IPS-15b (cell line): ENCODE measurements at regions not wholly inside any gene's neighbourhood (a gene's known extent, or its start where the extent isn't known, plus 50 kb on each side); places are given as distances from the start of the nearest gene placed in this dataset.
"Not testable (repeated sequence)": the region's sequence is repeated elsewhere in the genome, so short reads cannot be mapped to it uniquely, and the experiment has no call there.

ENCODE experiments used
- H3K27me3 ChIP-seq: one replicate; pipeline ENCODE4 v1.6.1; 2013; ENCODE audit warnings: low read length; ENCODE audit not compliant: control insufficient read depth, insufficient read depth
- H3K36me3 ChIP-seq: one replicate; pipeline ENCODE4 v1.6.1; 2013; ENCODE audit warnings: low read length; ENCODE audit not compliant: control insufficient read depth, insufficient read depth
- H3K4me1 ChIP-seq: one replicate; pipeline ENCODE4 v1.6.1; 2013; ENCODE audit warnings: mild to moderate bottlenecking, low read length; ENCODE audit not compliant: control insufficient read depth, insufficient read depth
- H3K4me3 ChIP-seq: one replicate; pipeline ENCODE4 v1.5.1; 2013; ENCODE audit warnings: low read depth, low read length
- H3K9ac ChIP-seq: one replicate; pipeline ENCODE4 v1.6.1; 2013; ENCODE audit warnings: low read depth, mild to moderate bottlenecking, low read length
- H3K9me3 ChIP-seq: one replicate; pipeline ENCODE4 v1.6.1; 2013; ENCODE audit warnings: mild to moderate bottlenecking, low read length; ENCODE audit not compliant: control insufficient read depth, insufficient read depth

DNA sequence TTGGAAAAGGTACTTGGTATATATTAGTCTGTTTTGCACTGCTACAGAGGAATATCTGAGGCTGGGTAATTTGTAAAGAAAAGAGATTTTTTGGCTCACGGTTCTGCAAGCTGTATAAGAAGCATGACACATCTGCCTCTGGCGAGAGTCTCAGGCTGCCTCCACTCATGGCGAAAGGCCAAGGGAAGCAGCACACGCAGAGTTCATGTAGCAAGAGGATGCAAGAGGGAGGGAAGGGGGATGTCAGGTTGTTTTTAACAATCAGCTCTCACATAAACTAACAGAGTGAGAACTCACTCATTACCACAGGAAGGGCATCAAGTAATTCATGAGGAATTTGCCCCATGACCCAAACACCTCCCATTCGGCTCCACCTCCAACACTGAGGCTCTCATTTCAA lies 484.8 kb upstream of the DPP6 start:
- Histone ChIP-seq H3K4me3 (no peak overlapping the region), H3K9me3 (peaks cover 21% of the 10 kb centered on the region), H3K4me1 (no peaks in the 10 kb centered on the region), H3K36me3 (no peaks in the 10 kb centered on the region), H3K9ac (no peak overlapping the region), H3K27me3 (no peaks in the 10 kb centered on the region)

DNA sequence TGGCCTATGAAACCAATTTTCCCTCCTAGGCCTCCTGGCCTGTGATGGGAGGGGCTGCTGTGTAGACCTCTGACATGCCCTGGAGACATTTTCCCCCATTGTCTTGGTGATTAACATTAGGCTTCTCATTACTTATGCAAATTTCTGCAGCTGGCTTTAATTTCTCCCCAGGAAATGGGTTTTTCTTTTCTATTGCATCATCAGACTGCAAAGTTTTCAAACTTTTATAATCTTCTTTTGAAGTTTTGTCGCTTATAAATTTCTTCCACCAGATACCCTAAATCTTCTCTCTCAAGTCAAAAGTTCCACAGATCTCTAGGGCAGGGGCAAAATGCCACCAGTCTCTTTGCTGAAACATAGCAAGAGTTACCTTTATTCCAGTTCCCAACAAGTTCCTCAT lies 482.7 kb upstream of the DPP6 start:
- peaks cover 19% of the 10 kb centered on the region for H3K9me3 ChIP-seq
- not testable (repeated sequence) for H3K36me3 ChIP-seq, H3K4me1 ChIP-seq, H3K9ac ChIP-seq, H3K27me3 ChIP-seq, H3K4me3 ChIP-seq

DNA sequence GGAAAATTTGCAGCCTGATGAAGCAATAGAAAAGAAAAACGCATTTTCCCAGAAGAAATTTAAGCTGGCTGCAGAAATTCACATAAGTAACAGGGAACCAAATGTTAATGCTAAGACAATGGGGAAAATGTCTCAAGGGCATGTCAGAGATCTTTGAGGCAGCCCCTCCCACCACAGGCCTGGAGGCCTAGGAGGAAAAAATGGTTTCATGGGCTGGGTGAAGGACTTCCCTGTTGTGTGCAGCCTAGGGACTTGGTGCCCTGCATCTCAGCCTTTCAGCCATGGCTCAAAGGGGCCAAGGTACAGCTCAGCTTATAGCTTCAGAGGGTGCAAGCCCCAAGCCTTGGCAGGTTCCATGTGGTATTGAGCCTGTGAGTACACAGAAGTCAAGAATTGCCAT lies 476.1 kb upstream of the DPP6 start:
- H3K4me3 ChIP-seq, result no peak overlapping the region
- H3K9me3 ChIP-seq, result peaks cover 16% of the 10 kb centered on the region
- H3K4me1 ChIP-seq, result no peaks in the 10 kb centered on the region
- H3K9ac ChIP-seq, result no peak overlapping the region
- no peaks in the 10 kb centered on the region for H3K36me3 ChIP-seq
- no peaks in the 10 kb centered on the region for H3K27me3 ChIP-seq

DNA sequence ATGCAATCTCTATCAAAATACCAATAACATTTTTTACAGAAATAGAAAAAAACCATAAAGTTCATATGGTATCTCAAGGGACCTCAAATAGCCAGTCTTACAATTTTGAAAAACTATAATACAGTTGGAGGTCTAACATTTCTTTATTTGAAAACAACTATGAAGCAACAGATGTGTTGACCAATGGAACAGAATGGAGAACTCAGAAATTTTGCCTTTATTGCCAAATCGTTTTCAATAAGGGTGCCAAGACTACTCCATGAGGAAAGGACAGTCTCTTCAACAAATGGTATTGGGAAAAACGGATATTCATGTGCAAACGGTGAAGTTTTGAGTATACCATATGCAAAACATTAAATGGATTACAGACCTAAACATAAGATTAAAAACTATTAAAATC lies 470.8 kb upstream of the DPP6 start:
- no peak overlapping the region for H3K4me3 ChIP-seq
- H3K9ac ChIP-seq, result no peak overlapping the region
- no peaks in the 10 kb centered on the region for H3K27me3 ChIP-seq
- H3K4me1 ChIP-seq, result no peaks in the 10 kb centered on the region
- no peaks in the 10 kb centered on the region for H3K36me3 ChIP-seq
- H3K9me3 ChIP-seq, result peaks cover 8% of the 10 kb centered on the region

DNA sequence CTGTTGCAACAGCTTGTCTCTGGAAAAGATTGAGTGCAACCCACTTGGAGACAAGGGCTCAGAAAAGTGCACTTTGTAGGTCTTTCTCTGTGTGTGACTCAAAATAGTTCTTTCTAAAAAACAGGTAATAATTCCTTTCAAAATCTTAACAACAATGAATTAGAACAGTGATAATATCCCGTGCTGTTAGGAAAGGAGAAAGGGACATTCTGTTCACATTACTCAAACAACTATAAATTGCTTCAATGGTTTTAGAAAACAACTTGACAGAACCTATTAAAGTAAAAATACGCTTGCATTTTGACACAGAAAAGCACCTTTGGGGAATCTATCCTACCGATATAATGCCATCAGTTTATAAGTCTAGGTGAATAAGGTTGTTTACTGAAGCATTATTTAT lies 468.1 kb upstream of the DPP6 start:
- H3K9ac ChIP-seq, result no peak overlapping the region
- H3K36me3 ChIP-seq, result no peaks in the 10 kb centered on the region
- no peaks in the 10 kb centered on the region for H3K4me1 ChIP-seq
- no peaks in the 10 kb centered on the region for H3K27me3 ChIP-seq
- no peaks in the 10 kb centered on the region for H3K9me3 ChIP-seq
- no peak overlapping the region for H3K4me3 ChIP-seq

DNA sequence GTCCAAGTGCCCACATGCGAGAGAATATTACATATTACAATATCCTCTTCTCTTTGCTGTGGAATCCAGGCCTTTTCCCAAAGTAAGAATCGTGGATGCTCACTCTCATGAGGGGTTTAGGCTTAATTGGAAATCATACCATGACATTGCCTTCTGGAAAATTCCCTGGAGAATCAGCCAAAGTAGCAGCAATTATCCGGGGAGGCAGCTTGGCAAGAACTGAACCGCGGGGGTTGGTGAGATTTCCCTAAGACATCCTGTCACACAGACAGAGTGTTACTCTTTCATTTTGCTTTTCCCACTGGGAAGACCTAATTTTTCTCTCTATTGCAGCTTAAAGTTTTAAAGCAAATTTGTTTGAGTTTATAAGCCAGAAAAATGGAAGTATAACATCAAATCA lies 463.6 kb upstream of the DPP6 start:
- H3K4me3 ChIP-seq, result no peak overlapping the region
- H3K27me3 ChIP-seq, result no peaks in the 10 kb centered on the region
- H3K9ac ChIP-seq, result no peak overlapping the region
- H3K4me1 ChIP-seq, result no peaks in the 10 kb centered on the region
- no peaks in the 10 kb centered on the region for H3K9me3 ChIP-seq
- no peaks in the 10 kb centered on the region for H3K36me3 ChIP-seq

DNA sequence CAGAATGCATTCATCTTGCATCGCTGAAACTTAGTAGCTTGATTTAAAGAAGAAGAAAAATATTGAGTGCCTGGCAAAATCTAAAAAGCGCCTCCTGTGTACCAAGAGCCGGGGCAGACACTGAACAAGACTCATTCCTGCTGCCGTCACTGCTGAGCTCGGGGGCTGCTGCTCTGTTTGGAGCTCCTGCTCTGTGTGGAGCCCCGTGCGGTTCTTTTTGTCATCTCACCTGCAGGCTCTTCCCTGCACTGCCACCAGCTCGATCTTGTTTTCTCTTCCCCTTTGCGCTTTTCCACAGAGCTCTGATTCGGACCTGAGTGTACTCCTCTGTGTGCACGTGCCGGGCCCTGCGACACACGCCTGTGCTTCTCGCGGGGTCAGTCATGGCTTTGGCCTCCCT lies 462.1 kb upstream of the DPP6 start:
- Histone ChIP-seq H3K27me3 (no peaks in the 10 kb centered on the region), H3K4me3 (no peak overlapping the region), H3K36me3 (no peaks in the 10 kb centered on the region), H3K9ac (no peak overlapping the region), H3K4me1 (no peaks in the 10 kb centered on the region), H3K9me3 (no peaks in the 10 kb centered on the region)

DNA sequence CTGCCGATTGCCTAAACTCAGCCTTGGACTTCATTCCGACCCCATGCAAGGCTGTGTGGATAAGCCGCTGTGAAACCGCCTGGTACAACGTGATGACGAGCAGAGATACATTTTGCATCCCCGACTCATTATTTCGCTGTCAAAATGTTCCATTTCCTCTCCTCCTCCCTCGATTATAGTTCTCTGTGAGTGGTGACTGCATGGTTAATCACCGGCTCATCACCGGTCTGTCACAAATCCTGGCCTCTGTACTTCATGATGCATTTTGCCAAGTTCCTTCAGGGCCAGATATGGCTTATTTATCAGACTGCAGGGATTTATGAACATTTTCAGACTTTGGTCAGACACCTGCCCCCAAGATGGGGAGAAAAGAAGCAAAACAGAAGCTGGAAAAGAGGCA lies 461.6 kb upstream of the DPP6 start:
- Histone ChIP-seq H3K36me3 (no peaks in the 10 kb centered on the region), H3K9me3 (no peaks in the 10 kb centered on the region), H3K4me3 (no peak overlapping the region), H3K9ac (no peak overlapping the region), H3K27me3 (no peaks in the 10 kb centered on the region), H3K4me1 (no peaks in the 10 kb centered on the region)

DNA sequence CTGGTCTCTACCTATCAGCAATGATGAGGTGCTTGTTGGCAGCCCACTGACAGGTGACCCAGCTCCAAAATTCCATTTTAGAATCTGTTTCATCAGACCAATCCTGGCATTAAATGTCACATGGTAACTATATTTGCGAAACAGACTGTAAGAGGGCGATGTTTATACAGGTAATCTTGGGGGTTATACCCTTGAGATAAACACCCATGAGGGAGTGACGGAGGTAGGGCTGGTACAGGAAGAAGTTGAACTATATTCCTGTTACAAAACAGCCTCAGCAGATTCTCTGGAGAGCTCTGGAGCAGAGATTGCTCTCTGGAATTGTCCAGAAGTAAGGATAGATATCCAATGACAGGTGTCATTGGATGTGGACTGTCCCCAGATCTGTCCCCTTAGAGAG lies 444.8 kb upstream of the DPP6 start:
- H3K27me3 ChIP-seq, result no peaks in the 10 kb centered on the region
- H3K4me1 ChIP-seq, result no peaks in the 10 kb centered on the region
- no peak overlapping the region for H3K9ac ChIP-seq
- no peaks in the 10 kb centered on the region for H3K9me3 ChIP-seq
- no peak overlapping the region for H3K4me3 ChIP-seq
- H3K36me3 ChIP-seq, result no peaks in the 10 kb centered on the region

DNA sequence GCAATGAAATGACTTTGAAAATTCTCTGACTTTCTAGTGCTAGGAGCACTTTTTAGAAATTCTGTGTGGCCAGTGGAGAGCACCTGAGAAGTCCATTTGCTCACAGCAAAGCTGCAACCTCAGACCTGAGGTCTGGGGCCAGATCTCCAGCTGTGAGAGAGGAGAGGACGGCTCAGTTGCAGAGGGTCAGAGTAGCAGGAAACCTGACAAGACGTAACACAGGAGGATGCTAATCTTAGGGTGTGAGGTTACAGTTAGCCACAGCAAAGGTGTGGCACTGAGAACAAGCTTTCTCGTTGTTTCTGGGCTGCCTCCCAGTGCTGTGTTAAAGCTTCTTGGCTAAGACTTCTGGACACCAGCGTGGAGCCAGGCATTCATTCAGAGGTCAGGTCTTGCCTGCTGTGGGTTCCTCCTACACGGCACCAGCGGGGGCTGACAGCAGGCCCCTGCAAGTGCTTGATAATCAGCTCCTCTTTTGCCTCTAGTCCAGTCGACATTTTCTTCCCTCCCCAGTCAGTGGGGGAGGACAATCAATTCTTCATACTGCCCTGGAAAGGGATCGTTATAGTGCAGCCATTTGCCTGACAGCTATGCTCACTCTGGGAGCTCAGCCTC lies 435.4 kb upstream of the DPP6 start:
- no peak overlapping the region for H3K4me3 ChIP-seq
- H3K9ac ChIP-seq, result no peak overlapping the region
- no peaks in the 10 kb centered on the region for H3K9me3 ChIP-seq
- no peaks in the 10 kb centered on the region for H3K27me3 ChIP-seq
- no peaks in the 10 kb centered on the region for H3K36me3 ChIP-seq
- H3K4me1 ChIP-seq, result no peaks in the 10 kb centered on the region

DNA sequence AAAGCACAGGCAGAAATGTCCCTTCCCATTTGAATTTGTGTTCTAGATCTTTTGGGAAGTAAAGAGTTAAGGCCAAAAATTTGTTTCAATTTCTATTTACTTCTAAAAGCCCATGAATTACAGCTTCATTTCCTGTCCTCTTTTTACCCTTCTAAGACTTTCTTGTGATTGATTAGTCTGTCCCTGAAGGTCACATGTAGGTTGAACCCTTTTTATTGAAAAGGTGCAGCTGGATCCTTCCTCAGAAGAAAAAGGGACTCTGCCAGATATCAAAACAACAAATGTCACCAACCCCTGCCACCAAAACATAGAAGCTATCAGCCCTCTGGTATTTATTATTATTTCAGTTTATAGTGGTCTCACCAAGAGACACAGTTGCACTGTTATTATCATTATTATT lies 424.9 kb upstream of the DPP6 start:
- Histone ChIP-seq H3K9ac (no peak overlapping the region), H3K4me1 (no peaks in the 10 kb centered on the region), H3K27me3 (no peaks in the 10 kb centered on the region), H3K36me3 (no peaks in the 10 kb centered on the region), H3K9me3 (peaks cover 4% of the 10 kb centered on the region), H3K4me3 (no peak overlapping the region)

DNA sequence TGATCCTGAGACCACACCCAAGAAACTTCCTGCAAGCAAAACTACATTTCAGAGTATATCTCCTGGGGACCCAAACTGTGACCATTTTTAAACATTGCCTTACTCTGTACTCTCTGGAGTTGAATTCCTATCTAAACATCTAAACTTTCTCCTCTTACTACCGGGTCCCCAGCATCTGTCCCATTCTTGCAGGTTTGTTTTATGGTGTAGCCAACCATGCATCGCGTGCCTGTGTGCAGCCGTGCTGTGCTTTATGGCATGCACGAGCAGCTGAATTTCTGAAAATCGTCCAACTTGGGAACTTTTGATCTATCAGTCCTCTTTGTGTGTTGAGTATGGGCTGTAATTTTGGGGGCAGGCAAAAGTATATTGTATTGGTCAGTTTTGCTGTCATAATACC lies 423.8 kb upstream of the DPP6 start:
- H3K9me3 ChIP-seq, result peaks cover 4% of the 10 kb centered on the region
- no peak overlapping the region for H3K4me3 ChIP-seq
- H3K27me3 ChIP-seq, result no peaks in the 10 kb centered on the region
- H3K36me3 ChIP-seq, result no peaks in the 10 kb centered on the region
- no peaks in the 10 kb centered on the region for H3K4me1 ChIP-seq
- H3K9ac ChIP-seq, result no peak overlapping the region

DNA sequence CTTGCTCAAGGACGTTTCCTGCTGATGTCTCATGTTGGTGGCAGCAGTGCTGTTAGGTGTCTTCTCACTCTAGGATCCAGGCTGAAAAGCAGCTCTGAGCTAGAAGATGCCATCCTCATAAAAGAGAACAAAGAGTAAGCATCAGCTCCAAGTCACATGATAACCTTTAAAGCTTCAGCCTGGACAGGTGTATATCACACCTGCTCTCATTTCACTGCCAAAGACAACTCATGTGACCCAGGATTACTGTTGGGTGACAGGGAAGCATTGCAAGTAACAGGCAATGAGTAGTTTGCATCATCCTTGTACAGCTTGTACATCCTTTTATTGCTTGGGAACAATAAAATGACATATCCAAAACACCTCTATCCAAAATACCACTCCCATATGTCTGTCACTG lies 423.4 kb upstream of the DPP6 start:
- Histone ChIP-seq H3K4me3 (no peak overlapping the region), H3K36me3 (no peaks in the 10 kb centered on the region), H3K4me1 (no peaks in the 10 kb centered on the region), H3K9ac (no peak overlapping the region), H3K27me3 (no peaks in the 10 kb centered on the region), H3K9me3 (peaks cover 4% of the 10 kb centered on the region)
